HUES48 (cell line): ENCODE measurements at regions not wholly inside any gene's neighbourhood (a gene's known extent, or its start where the extent isn't known, plus 50 kb on each side); places are given as distances from the start of the nearest gene placed in this dataset.

Source experiments
- H3K27ac ChIP-seq: one replicate; pipeline ENCODE4 v1.7.0; 2013; ENCODE audit warnings: low read depth, low read length, inconsistent platforms
- H3K27me3 ChIP-seq: 2 replicates; pipeline ENCODE4 v1.6.1; 2013; ENCODE audit warnings: mild to moderate bottlenecking, low read length; ENCODE audit not compliant: control insufficient read depth, insufficient read depth
- H3K36me3 ChIP-seq: 2 replicates; pipeline ENCODE4 v1.6.1; 2013; ENCODE audit warnings: low read length; ENCODE audit not compliant: control insufficient read depth, insufficient read depth
- H3K4me1 ChIP-seq: 2 replicates; pipeline ENCODE4 v1.6.1; 2013; ENCODE audit warnings: mild to moderate bottlenecking, low read length; ENCODE audit not compliant: control insufficient read depth, insufficient read depth
- H3K4me3 ChIP-seq: 2 replicates; pipeline ENCODE4 v1.5.1; 2013; ENCODE audit warnings: mild to moderate bottlenecking, low read depth, low read length
- H3K9ac ChIP-seq: 2 replicates; pipeline ENCODE4 v1.6.1; 2013; ENCODE audit warnings: mild to moderate bottlenecking, low read depth, low read length, moderate library complexity
- H3K9me3 ChIP-seq: 2 replicates; pipeline ENCODE4 v1.6.1; 2013; ENCODE audit warnings: low read length; ENCODE audit not compliant: control insufficient read depth, insufficient read depth

GRCh38 chr5:158422653-158423515 lies 563.9 kb upstream of the CLINT1 start:
- Histone ChIP-seq H3K27ac (no peak overlapping the region), H3K36me3 (no peaks in the 10 kb centered on the region), H3K9me3 (no peaks in the 10 kb centered on the region), H3K9ac (no peak overlapping the region), H3K4me1 (no peaks in the 10 kb centered on the region), H3K27me3 (no peaks in the 10 kb centered on the region), H3K4me3 (no peak overlapping the region)

GRCh38 chr5:158421319-158421718 lies 562.4 kb upstream of the CLINT1 start:
- Histone ChIP-seq H3K27ac (no peak overlapping the region), H3K27me3 (no peaks in the 10 kb centered on the region), H3K4me3 (no peak overlapping the region), H3K36me3 (no peaks in the 10 kb centered on the region), H3K4me1 (no peaks in the 10 kb centered on the region), H3K9ac (no peak overlapping the region), H3K9me3 (no peaks in the 10 kb centered on the region)

DNA sequence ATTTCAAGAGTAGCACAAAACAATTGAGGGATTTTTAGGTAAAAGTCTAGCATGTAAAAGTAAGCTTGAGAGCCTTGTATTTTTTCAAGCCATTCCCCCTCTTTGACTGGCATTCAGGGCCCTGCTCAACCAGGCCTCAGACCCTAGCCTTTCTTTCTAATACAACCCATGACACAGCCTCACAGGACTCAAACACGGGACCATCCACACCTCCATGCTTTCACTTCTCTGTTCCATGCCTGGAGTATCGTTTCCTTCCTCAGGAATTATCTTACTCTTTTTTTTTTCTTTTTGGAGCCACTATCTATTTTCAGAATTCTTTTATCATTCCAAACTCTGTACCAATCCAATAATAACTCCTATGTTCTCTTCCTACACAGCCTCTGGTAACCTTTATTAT lies 560.2 kb upstream of the CLINT1 start:
- no peaks in the 10 kb centered on the region for H3K36me3 ChIP-seq
- H3K27me3 ChIP-seq: no peaks in the 10 kb centered on the region
- H3K27ac ChIP-seq: no peak overlapping the region
- no peak overlapping the region for H3K4me3 ChIP-seq
- H3K4me1 ChIP-seq: no peaks in the 10 kb centered on the region
- no peak overlapping the region for H3K9ac ChIP-seq
- H3K9me3 ChIP-seq: no peaks in the 10 kb centered on the region

- H3K4me3 ChIP-seq: no peak overlapping the region
- H3K4me1 ChIP-seq: no peaks in the 10 kb centered on the region
- no peaks in the 10 kb centered on the region for H3K27me3 ChIP-seq
- H3K27ac ChIP-seq: no peak overlapping the region
- no peak overlapping the region for H3K9ac ChIP-seq
- no peaks in the 10 kb centered on the region for H3K9me3 ChIP-seq
- H3K36me3 ChIP-seq: no peaks in the 10 kb centered on the region
Observed at GRCh38 chr5:158414780-158415179, 555.8 kb upstream of the CLINT1 start.

DNA sequence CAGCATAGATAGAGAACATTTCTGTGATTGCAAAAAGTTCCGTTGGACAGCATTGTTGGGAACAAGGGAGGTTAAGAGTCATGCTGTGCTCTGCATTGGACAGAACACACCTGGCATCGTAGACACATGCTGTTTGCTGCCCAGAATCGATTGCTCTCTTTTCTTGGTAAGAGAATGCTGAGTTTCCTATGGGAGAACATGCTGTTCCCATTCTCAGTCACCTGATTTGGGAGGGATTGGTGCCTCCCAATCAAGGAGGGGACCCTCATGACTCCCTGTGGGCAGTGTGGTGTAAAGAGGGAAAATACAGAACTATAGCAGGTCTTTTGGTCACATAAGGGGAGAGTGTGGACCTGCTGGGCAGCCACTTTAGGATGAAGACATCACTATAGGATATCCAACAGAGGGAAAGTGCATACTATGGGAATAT lies 555.4 kb upstream of the CLINT1 start:
- Histone ChIP-seq H3K36me3 (no peaks in the 10 kb centered on the region), H3K4me1 (no peaks in the 10 kb centered on the region), H3K9ac (no peak overlapping the region), H3K27ac (no peak overlapping the region), H3K27me3 (no peaks in the 10 kb centered on the region), H3K9me3 (no peaks in the 10 kb centered on the region), H3K4me3 (no peak overlapping the region)

GRCh38 chr5:158413122-158413680 lies 554.3 kb upstream of the CLINT1 start:
- H3K9ac ChIP-seq: no peak overlapping the region
- H3K4me3 ChIP-seq: no peak overlapping the region
- no peaks in the 10 kb centered on the region for H3K9me3 ChIP-seq
- no peaks in the 10 kb centered on the region for H3K4me1 ChIP-seq
- no peaks in the 10 kb centered on the region for H3K36me3 ChIP-seq
- no peak overlapping the region for H3K27ac ChIP-seq
- no peaks in the 10 kb centered on the region for H3K27me3 ChIP-seq

DNA sequence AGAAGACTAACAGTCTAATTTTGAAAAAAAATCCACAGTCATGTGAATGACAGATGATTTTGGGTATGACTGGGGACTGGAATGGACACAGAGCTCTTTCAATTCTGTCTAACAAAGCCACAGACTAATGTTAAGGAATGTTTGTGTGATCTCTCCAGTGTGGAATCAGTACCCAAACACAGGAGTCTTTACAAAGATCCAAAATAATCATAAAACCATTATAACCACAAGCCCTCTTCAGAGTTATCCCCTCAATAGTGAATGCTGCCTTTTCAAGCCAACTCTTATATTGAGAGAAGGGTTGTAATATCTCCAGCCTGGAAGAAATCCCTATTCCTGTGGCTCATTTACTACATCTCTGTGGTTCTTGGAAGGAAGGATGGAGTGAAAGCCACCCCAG lies 552.0 kb upstream of the CLINT1 start:
- Histone ChIP-seq H3K4me3 (no peak overlapping the region), H3K27ac (no peak overlapping the region), H3K9ac (no peak overlapping the region), H3K27me3 (no peaks in the 10 kb centered on the region), H3K9me3 (no peaks in the 10 kb centered on the region), H3K36me3 (no peaks in the 10 kb centered on the region), H3K4me1 (no peaks in the 10 kb centered on the region)

DNA sequence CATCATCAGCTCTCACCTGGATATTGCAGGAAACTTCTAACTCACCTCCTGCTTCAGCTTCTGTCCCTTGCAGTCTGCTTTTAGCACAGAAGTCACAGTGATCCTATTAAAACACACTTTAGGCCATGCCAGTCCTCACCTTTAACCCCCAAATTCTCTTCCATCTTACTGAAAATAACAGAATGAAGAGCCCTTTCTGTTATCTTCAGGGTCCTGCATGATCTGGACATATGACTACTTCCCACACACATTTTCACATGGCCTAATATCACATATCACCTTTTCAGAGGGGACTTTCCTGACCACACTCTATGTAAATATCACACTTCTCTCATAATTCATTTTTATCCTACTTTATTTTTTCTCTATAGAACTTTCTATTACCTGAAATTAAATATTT lies 550.6 kb upstream of the CLINT1 start:
- Histone ChIP-seq H3K36me3 (no peaks in the 10 kb centered on the region), H3K27ac (no peak overlapping the region), H3K27me3 (no peaks in the 10 kb centered on the region), H3K9ac (no peak overlapping the region), H3K9me3 (no peaks in the 10 kb centered on the region), H3K4me1 (no peaks in the 10 kb centered on the region), H3K4me3 (no peak overlapping the region)

DNA sequence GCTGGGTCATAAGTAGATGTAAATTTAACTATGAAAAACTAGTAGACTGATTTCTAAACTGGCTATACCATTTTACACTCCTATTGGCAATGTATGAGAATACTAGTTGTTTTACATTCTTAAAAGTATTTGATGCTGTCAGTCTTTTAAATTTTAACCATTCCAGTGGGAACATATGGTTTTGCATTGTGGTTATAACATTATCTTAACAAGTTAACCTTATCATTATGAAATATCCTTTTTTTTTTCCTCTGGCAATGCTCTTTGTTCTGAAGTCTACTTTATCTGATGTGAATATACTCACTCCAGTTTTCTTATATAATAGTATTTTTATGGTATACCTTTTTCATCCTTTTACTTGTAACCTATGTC lies 548.9 kb upstream of the CLINT1 start:
- no peak overlapping the region for H3K9ac ChIP-seq
- no peak overlapping the region for H3K4me3 ChIP-seq
- peaks cover 3% of the 10 kb centered on the region; the same call in 1 of the 2 replicates for H3K9me3 ChIP-seq
- no peaks in the 10 kb centered on the region for H3K4me1 ChIP-seq
- no peak overlapping the region for H3K27ac ChIP-seq
- no peaks in the 10 kb centered on the region for H3K27me3 ChIP-seq
- no peaks in the 10 kb centered on the region for H3K36me3 ChIP-seq

DNA sequence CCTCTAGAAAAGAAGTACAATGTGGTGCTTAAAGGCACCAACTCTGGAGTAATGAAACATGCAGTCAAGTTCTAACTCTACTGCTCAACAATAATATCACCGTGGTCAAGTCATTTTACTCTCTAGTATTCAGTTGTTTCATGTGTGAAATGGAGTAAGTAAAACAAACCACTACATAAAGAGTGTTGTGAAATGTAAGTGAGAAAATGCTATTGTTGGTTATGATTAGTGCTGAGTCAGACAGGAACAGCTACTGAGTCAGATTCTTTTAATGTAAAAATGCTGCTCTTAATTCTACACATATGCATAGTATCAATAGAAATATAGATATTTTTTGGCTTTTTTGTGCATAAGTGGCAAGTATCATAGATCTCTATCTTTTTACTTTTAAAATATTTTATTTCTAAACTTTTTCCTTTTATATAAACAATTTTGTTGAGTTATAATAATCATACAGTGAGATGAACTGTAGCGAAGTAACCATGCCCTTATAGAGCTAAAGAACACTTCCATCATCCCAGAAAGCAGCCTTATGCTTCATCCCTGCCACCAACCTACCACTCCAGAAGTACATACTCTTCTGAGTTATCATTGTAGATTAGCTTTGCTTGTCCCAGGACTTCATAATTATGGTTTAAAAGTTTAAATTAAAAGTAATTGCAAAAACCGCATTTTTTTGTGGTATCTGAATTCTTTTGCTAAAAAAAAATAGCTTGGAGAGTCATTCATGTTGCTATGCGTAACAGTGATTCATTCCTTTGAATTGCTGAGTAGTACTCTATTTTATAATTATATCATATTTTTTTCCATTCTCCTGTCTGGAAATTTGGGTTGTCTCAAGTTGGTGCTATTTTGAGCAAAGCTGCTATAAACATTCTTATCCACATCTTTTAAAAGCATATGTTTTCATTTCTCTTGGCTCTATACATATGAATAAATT lies 548.2 kb upstream of the CLINT1 start:
- no peaks in the 10 kb centered on the region for H3K27me3 ChIP-seq
- no peak overlapping the region for H3K9ac ChIP-seq
- no peaks in the 10 kb centered on the region for H3K36me3 ChIP-seq
- H3K9me3 ChIP-seq: peaks cover 3% of the 10 kb centered on the region; the same call in 1 of the 2 replicates
- no peaks in the 10 kb centered on the region for H3K4me1 ChIP-seq
- H3K27ac ChIP-seq: no peak overlapping the region
- H3K4me3 ChIP-seq: no peak overlapping the region
